ENCODE measurements at regions not wholly inside any gene's neighbourhood (a gene's known extent, or its start where the extent isn't known, plus 50 kb on each side); places are given as distances from the start of the nearest gene placed in this dataset.

GRCh38 chr2:213202011-213202410, 50.6 kb upstream of the IKZF2 start:
- no peak for DNase-seq

GRCh38 chr2:213205944-213206343, 54.5 kb upstream of the IKZF2 start:
- DNase-seq: no peak

GRCh38 chr2:213213186-213213585, 61.8 kb upstream of the IKZF2 start:
- no peak for DNase-seq

GRCh38 chr2:213214209-213214608, 62.8 kb upstream of the IKZF2 start:
- DNase-seq: no peak

- peak; percentile 91 for DNase-seq
These were observed 65.0 kb upstream of the IKZF2 start for GRCh38 chr2:213216461-213216860.

GRCh38 chr2:213219816-213220215, 64.4 kb upstream of the SPAG16 start:
- DNase-seq: peak; percentile 6

GRCh38 chr2:213220967-213221603, 63.2 kb upstream of the SPAG16 start:
- DNase-seq: no peak

- peak; percentile 60 for DNase-seq
These were observed 62.3 kb upstream of the SPAG16 start for GRCh38 chr2:213221957-213222356.

GRCh38 chr2:213224366-213224765, 59.9 kb upstream of the SPAG16 start:
- DNase-seq: no peak

- no peak for DNase-seq
These were observed 58.4 kb upstream of the SPAG16 start for GRCh38 chr2:213225866-213226265.

GRCh38 chr2:213227458-213227857, 56.8 kb upstream of the SPAG16 start:
- DNase-seq: no peak

- DNase-seq: no peak
These were observed 55.6 kb upstream of the SPAG16 start for GRCh38 chr2:213228638-213229037.

- DNase-seq: peak; percentile 40
These were observed 54.5 kb upstream of the SPAG16 start for GRCh38 chr2:213229814-213230213.

GRCh38 chr2:213231966-213232365, 52.3 kb upstream of the SPAG16 start:
- no peak for DNase-seq

GRCh38 chr2:213232649-213233437, 51.4 kb upstream of the SPAG16 start:
- DNase-seq: no peak

- no peak for DNase-seq
These were observed 50.6 kb upstream of the SPAG16 start for GRCh38 chr2:213233438-213234330.

Measured in fibroblast of skin of back (primary cell).